ENCODE measurements at regions not wholly inside any gene's neighbourhood (a gene's known extent, or its start where the extent isn't known, plus 50 kb on each side); places are given as distances from the start of the nearest gene placed in this dataset.

- no peaks in the 10 kb centered on the region for H3K27me3 ChIP-seq
- no peak overlapping the region for H3K4me3 ChIP-seq
- DNase-seq = no peak
- H3K9me3 ChIP-seq = no peaks in the 10 kb centered on the region
- no peaks in the 10 kb centered on the region for H3K36me3 ChIP-seq
These were observed 1134.4 kb upstream of the TSPY4 start for GRCh38 chrY:8202837-8203236.

DNA sequence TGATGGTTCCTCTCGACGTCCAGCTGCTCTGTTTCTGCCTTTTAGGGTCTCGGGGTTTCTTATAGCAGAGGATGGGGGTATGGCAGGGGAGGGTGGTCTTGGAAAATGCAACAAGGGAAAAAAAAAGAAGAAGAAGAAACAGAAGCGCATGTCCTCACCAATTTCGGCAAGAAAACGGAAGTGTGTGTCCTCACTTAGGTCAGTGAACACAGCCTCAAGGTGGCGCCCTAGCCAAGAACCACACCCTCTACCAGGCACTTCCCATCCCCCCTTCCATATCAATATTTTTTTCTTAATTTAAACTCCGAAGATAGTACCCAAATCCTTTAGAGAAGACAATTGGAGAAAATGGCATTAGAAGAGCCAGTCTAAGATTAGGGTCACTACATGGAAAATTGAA is 1096.1 kb upstream of the TSPY4 start:
- H3K27me3 ChIP-seq = no peaks in the 10 kb centered on the region
- H3K4me3 ChIP-seq = no peak overlapping the region
- no peaks in the 10 kb centered on the region for H3K36me3 ChIP-seq
- H3K9me3 ChIP-seq = no peaks in the 10 kb centered on the region
- DNase-seq = no peak

- no peak for DNase-seq
- Histone ChIP-seq H3K9me3 (no peaks in the 10 kb centered on the region), H3K36me3 (no peaks in the 10 kb centered on the region), H3K27me3 (no peaks in the 10 kb centered on the region), H3K4me3 (no peak overlapping the region)
These were observed 1063.5 kb upstream of the TSPY4 start for GRCh38 chrY:8273807-8274206.

GRCh38 chrY:8305021-8305420 is 1032.2 kb upstream of the TSPY4 start:
- no peaks in the 10 kb centered on the region for H3K9me3 ChIP-seq
- no peaks in the 10 kb centered on the region for H3K36me3 ChIP-seq
- no peak for DNase-seq
- no peak overlapping the region for H3K4me3 ChIP-seq
- H3K27me3 ChIP-seq = no peaks in the 10 kb centered on the region

GRCh38 chrY:8324113-8324512 is 1013.2 kb upstream of the TSPY4 start:
- Histone ChIP-seq H3K36me3 (no peaks in the 10 kb centered on the region), H3K27me3 (no peaks in the 10 kb centered on the region), H3K9me3 (no peaks in the 10 kb centered on the region), H3K4me3 (no peak overlapping the region)
- DNase-seq = no peak

- no peak for DNase-seq
- Histone ChIP-seq H3K9me3 (no peaks in the 10 kb centered on the region), H3K4me3 (no peak overlapping the region), H3K36me3 (no peaks in the 10 kb centered on the region), H3K27me3 (no peaks in the 10 kb centered on the region)
These were observed 1010.3 kb upstream of the TSPY4 start for GRCh38 chrY:8326944-8327343.

DNA sequence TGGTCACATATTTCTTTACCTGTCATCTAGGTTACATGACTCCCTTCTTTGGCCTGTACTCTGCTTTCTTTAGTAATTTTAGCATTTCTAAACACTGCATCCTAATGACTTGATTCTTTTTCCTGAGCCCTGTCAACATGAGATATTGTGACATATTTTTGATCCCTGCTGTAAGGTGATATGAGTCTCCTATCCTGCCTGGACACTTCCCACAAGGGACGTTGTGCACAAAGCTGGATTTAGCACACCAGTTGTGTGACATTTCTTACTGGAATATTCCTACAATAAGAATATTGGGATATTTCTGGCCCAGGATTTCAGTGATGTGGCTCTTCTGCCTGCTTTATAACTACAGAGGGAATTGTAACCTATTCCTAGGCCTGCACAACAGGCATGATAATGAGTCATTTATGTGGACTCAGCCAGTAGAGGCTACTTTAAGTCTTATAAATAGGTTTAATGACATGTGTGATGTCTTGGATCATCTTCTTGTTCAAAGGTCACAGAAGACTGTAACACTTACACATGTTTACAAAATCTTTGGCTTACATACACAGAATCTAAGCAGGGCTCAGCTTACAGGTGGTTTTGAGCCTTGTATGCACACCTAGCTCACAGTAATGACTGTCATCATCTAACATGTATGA is 1009.4 kb upstream of the TSPY4 start:
- no peak for DNase-seq
- Histone ChIP-seq H3K9me3 (no peaks in the 10 kb centered on the region), H3K36me3 (no peaks in the 10 kb centered on the region), H3K27me3 (no peaks in the 10 kb centered on the region), H3K4me3 (no peak overlapping the region)

GRCh38 chrY:8329431-8329830 is 1007.8 kb upstream of the TSPY4 start:
- DNase-seq = no peak
- Histone ChIP-seq H3K36me3 (no peaks in the 10 kb centered on the region), H3K9me3 (no peaks in the 10 kb centered on the region), H3K27me3 (no peaks in the 10 kb centered on the region), H3K4me3 (no peak overlapping the region)

DNA sequence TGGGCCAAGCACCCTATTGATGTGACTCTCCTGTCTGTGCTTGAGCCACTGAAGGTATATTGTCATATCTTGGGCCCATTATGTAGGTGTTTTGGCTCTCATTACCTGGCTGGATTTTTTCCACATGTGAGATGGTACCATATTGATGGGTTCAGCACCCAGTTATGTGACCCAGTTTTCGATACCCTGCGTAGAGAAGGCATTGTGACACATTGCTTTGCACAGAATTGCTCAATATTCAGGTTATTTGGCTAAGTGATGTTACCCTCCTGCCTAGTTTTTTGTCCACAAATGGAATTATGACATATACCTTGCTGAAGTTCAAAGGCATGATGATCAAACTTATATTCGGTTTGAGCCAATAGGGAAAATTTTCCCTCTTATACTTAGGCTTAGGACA is 1007.3 kb upstream of the TSPY4 start:
- DNase-seq = no peak
- Histone ChIP-seq H3K27me3 (no peaks in the 10 kb centered on the region), H3K9me3 (no peaks in the 10 kb centered on the region), H3K4me3 (no peak overlapping the region), H3K36me3 (no peaks in the 10 kb centered on the region)

DNA sequence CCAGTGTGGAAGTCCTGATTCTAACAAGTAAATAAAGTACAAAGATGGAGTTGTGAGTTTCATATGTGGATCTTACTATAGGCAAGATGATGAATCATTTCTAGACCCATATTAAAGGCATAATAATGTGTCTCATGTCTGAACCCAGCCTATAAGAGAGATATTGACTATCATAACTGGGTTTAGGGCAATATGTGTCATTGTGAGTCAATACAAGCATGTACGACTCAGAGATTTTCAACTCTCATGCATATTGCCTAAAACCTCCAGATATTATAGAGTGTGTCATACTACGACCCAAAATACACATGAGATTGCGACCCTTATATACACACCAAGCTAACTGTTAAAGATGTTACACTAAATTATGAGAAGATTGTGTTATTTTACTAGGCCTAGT is 1003.9 kb upstream of the TSPY4 start:
- Histone ChIP-seq H3K27me3 (no peaks in the 10 kb centered on the region), H3K36me3 (no peaks in the 10 kb centered on the region), H3K4me3 (no peak overlapping the region), H3K9me3 (no peaks in the 10 kb centered on the region)
- DNase-seq = no peak

DNA sequence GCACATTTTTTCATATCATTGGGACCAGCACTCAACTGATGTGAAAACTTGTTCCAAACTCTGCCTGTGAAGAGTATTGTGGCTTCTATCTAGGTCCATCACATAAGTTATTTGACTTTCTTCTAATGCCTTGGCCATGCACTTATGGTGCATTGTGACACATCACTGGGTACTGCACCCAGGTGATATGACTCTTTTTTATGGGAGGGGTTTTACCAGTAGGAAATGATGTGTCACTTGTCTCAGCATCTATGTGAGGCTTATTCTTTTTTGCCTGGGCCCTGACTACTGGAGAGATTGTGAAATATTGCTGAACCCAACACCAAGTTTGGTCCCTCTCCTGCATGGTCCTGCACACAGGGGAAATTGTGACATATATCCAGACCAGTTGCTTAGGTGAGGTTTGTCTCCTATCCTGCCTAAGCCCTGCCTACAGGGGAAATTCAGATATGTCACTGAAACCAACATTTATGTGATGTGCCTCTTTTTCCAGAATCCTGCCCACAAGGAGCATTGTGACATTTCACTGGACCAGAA is 1001.9 kb upstream of the TSPY4 start:
- Histone ChIP-seq H3K27me3 (no peaks in the 10 kb centered on the region), H3K4me3 (no peak overlapping the region), H3K9me3 (no peaks in the 10 kb centered on the region), H3K36me3 (no peaks in the 10 kb centered on the region)
- no peak for DNase-seq

GRCh38 chrY:8336112-8336774 is 1001.0 kb upstream of the TSPY4 start:
- Histone ChIP-seq H3K9me3 (no peaks in the 10 kb centered on the region), H3K4me3 (no peak overlapping the region), H3K27me3 (no peaks in the 10 kb centered on the region), H3K36me3 (no peaks in the 10 kb centered on the region)
- no peak for DNase-seq

DNA sequence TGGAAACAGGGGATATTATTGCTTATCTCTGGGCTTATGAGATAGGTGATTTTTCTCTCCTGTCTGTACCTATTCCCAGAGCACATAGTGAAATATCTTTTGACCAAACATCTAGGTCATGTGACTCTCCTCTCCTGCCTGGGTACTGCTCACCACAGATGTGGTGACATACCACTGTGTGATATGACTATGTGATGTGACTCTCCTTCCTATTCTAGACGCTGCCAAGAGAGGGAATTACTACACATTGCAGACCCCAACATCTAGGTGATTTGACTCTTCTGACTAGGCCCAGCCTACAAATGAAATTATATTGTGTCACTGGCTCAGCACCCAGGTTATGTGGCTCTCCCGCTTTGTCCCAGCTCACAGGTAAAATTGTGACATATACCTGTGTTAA is 996.3 kb upstream of the TSPY4 start:
- H3K27me3 ChIP-seq = no peaks in the 10 kb centered on the region
- H3K4me3 ChIP-seq = no peak overlapping the region
- H3K9me3 ChIP-seq = no peaks in the 10 kb centered on the region
- no peaks in the 10 kb centered on the region for H3K36me3 ChIP-seq
- DNase-seq = no peak

DNA sequence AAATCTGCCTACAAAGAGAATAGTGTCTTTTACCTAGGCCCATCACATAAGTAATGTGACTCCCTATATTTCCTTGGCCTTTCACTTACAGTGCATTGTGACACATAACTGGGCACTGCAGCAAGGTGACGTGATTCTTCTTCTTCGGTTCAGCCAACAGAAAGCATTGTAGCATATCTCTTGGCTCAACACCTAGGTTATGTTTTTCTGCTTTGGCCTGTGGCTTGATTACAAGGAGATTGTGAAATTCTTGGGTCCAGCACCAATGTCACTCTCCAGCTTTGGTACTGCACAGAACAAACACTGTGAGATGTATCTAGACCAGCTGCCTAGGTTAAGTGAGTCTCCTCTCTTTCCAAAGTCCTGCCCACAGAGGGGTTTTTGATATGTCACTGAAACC is 995.1 kb upstream of the TSPY4 start:
- Histone ChIP-seq H3K9me3 (no peaks in the 10 kb centered on the region), H3K4me3 (no peak overlapping the region), H3K27me3 (no peaks in the 10 kb centered on the region), H3K36me3 (no peaks in the 10 kb centered on the region)
- DNase-seq = no peak

- Histone ChIP-seq H3K4me3 (no peak overlapping the region), H3K36me3 (no peaks in the 10 kb centered on the region), H3K27me3 (no peaks in the 10 kb centered on the region), H3K9me3 (no peaks in the 10 kb centered on the region)
- no peak for DNase-seq
These were observed 986.0 kb upstream of the TSPY4 start for GRCh38 chrY:8351241-8351640.

- H3K9me3 ChIP-seq = no peaks in the 10 kb centered on the region
- H3K36me3 ChIP-seq = no peaks in the 10 kb centered on the region
- no peak for DNase-seq
- H3K27me3 ChIP-seq = no peaks in the 10 kb centered on the region
- H3K4me3 ChIP-seq = no peak overlapping the region
These were observed 985.1 kb upstream of the TSPY4 start for GRCh38 chrY:8352201-8352600.

DNA sequence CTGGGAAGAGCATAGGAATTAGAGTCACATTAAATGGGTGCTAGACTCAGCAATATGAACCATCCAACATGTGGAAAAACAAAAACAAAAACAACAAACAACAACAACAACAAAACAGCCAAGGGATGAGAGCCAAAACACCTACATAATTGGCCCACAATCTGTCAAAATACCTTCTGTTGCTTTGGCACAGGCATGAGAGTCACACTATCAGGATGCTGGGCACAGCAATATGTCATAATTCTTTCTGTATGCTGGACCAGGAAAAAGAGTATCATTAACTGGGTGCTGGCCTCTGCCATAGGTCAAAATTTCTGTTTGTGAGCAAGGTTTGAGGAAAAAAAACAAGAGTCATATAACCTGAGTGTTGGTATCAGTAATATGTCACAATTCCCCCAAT is 979.1 kb upstream of the TSPY4 start:
- Histone ChIP-seq H3K36me3 (no peaks in the 10 kb centered on the region), H3K9me3 (no peaks in the 10 kb centered on the region), H3K27me3 (no peaks in the 10 kb centered on the region), H3K4me3 (no peak overlapping the region)
- DNase-seq = no peak

DNA sequence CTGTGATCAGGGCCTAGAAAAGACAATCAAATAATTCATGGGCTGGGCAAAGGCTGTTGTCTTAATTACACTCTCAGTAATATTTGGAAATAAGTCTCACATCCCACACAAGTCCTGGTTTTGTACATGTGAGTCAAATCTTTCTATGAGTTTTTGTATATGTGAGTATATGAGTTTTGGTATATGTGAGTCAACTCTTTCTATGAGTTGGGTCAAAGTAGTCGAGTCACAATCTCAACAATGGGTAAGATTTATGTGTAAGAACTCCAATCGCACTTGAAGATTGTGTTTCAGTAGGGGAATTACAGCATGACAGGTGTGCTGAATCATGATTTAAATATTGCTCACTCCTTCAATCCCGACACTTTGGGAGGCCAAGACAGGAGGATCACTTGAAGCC is 975.5 kb upstream of the TSPY4 start:
- H3K27me3 ChIP-seq = no peaks in the 10 kb centered on the region
- H3K9me3 ChIP-seq = no peaks in the 10 kb centered on the region
- DNase-seq = no peak
- no peaks in the 10 kb centered on the region for H3K36me3 ChIP-seq
- no peak overlapping the region for H3K4me3 ChIP-seq
